ENCODE measurements at regions not wholly inside any gene's neighbourhood (a gene's known extent, or its start where the extent isn't known, plus 50 kb on each side); places are given as distances from the start of the nearest gene placed in this dataset.
"Not testable (repeated sequence)": the region's sequence is repeated elsewhere in the genome, so short reads cannot be mapped to it uniquely, and the experiment has no call there.

GRCh38 chr6:6483168-6483567, 105.4 kb upstream of the LY86 start:
- TF ChIP-seq CTCF (IDR thresholded peaks at IDR 0.05), result no peak
- Histone ChIP-seq H3K4me3 (no peak overlapping the region), H3K27ac (no peak overlapping the region), H3K4me1 (no peaks in the 10 kb centered on the region), H3K27me3 (no peaks in the 10 kb centered on the region), H3K9me3 (no peaks in the 10 kb centered on the region), H3K36me3 (no peaks in the 10 kb centered on the region)
- no peak for DNase-seq
- intact Hi-C loops (cut with DNase I), result no loop called here
- ATAC-seq, result no peak

- H3K4me3 ChIP-seq, result no peak overlapping the region
- H3K9me3 ChIP-seq, result no peaks in the 10 kb centered on the region
- H3K27ac ChIP-seq, result no peak overlapping the region
- no peak for DNase-seq
- H3K27me3 ChIP-seq, result no peaks in the 10 kb centered on the region
- intact Hi-C loops (cut with DNase I), result no loop called here
- no peaks in the 10 kb centered on the region for H3K4me1 ChIP-seq
- no peak for TF ChIP-seq CTCF (IDR thresholded peaks at IDR 0.05)
- no peak for ATAC-seq
- no peaks in the 10 kb centered on the region for H3K36me3 ChIP-seq
Observed at GRCh38 chr6:6483733-6484132, 104.8 kb upstream of the LY86 start.

- no peaks in the 10 kb centered on the region for H3K27me3 ChIP-seq
- H3K4me1 ChIP-seq, result no peaks in the 10 kb centered on the region
- no peak overlapping the region for H3K4me3 ChIP-seq
- TF ChIP-seq CTCF (IDR thresholded peaks at IDR 0.05), result no peak
- H3K36me3 ChIP-seq, result no peaks in the 10 kb centered on the region
- DNase-seq (no peak), ATAC-seq (no peak)
- no peaks in the 10 kb centered on the region for H3K9me3 ChIP-seq
- intact Hi-C loops (cut with DNase I), result no loop called here
- no peak overlapping the region for H3K27ac ChIP-seq
Observed at GRCh38 chr6:6484681-6485080, 103.8 kb upstream of the LY86 start.

GRCh38 chr6:6486595-6486994, 101.9 kb upstream of the LY86 start:
- DNase-seq, result no peak
- no peak overlapping the region for H3K27ac ChIP-seq
- H3K27me3 ChIP-seq, result no peaks in the 10 kb centered on the region
- H3K4me3 ChIP-seq, result no peak overlapping the region
- no peaks in the 10 kb centered on the region for H3K4me1 ChIP-seq
- no peak for ATAC-seq
- intact Hi-C loops (cut with DNase I), result no loop called here
- no peaks in the 10 kb centered on the region for H3K36me3 ChIP-seq
- no peak for TF ChIP-seq CTCF (IDR thresholded peaks at IDR 0.05)
- H3K9me3 ChIP-seq, result no peaks in the 10 kb centered on the region

- no peak for TF ChIP-seq CTCF (IDR thresholded peaks at IDR 0.05)
- H3K27me3 ChIP-seq, result no peaks in the 10 kb centered on the region
- H3K27ac ChIP-seq, result no peak overlapping the region
- H3K9me3 ChIP-seq, result no peaks in the 10 kb centered on the region
- no peak for ATAC-seq
- no peaks in the 10 kb centered on the region for H3K36me3 ChIP-seq
- no peak overlapping the region for H3K4me3 ChIP-seq
- H3K4me1 ChIP-seq, result no peaks in the 10 kb centered on the region
- intact Hi-C loops (cut with DNase I), result no loop called here
- DNase-seq, result no peak
Observed at GRCh38 chr6:6491761-6492160, 96.8 kb upstream of the LY86 start.

- H3K36me3 ChIP-seq, result no peaks in the 10 kb centered on the region
- no peak for TF ChIP-seq CTCF (IDR thresholded peaks at IDR 0.05)
- no peaks in the 10 kb centered on the region for H3K9me3 ChIP-seq
- no peak overlapping the region for H3K4me3 ChIP-seq
- no peak overlapping the region for H3K27ac ChIP-seq
- no peaks in the 10 kb centered on the region for H3K27me3 ChIP-seq
- intact Hi-C loops (cut with DNase I), result no loop called here
- ATAC-seq (no peak), DNase-seq (no peak)
- no peaks in the 10 kb centered on the region for H3K4me1 ChIP-seq
Observed at GRCh38 chr6:6492675-6493074, 95.8 kb upstream of the LY86 start.

GRCh38 chr6:6494139-6494538, 94.4 kb upstream of the LY86 start:
- intact Hi-C loops (cut with DNase I); H3K27me3 ChIP-seq; H3K4me3 ChIP-seq; ATAC-seq; H3K36me3 ChIP-seq; H3K27ac ChIP-seq; H3K9me3 ChIP-seq; DNase-seq; H3K4me1 ChIP-seq: not testable (repeated sequence)
